ENCODE measurements at regions not wholly inside any gene's neighbourhood (a gene's known extent, or its start where the extent isn't known, plus 50 kb on each side); places are given as distances from the start of the nearest gene placed in this dataset.

DNA sequence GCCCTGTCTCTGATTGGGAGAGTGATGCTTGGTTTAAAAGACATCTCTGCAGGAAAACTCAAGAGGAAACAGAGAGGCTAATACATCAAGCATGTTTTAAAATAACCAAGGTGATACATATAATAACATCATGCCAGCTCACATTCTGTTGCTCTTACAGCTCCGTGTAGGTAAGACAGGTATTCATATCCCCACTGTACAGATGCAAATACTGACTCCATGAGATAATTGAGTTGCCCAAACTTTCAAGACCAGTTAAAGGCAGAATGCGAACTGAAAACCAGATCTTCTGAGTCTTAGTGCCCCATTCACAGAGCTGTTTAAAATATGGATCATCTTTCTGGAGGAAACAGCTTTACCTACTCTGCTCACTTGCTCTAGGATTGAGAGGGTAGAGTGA is 214.0 kb downstream of the PIK3R1 start:
- no peak for DNase-seq (ENCODE audit: low read depth in 2 of 3, low spot score in 1 of 3)

DNA sequence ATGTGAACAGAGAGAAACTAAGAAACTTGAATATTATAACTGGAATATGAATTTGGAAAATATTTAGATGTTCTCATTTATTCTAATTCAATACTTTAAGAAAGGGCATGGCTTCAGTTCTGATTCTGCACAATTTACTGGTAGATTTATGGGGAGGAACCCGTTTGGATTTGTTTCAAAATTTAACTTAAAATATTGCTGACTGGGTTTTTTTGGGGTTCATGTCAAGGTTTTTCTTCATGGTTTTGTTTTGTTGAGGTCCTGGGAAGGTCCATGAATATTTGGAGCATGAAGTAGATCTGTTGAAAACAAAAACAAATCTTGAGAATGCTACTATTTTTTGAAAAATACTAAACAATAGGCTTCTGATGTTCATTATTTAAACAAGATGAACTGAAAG is 214.7 kb downstream of the PIK3R1 start:
- no peak for DNase-seq (ENCODE audit: low read depth in 2 of 3, low spot score in 1 of 3)

DNA sequence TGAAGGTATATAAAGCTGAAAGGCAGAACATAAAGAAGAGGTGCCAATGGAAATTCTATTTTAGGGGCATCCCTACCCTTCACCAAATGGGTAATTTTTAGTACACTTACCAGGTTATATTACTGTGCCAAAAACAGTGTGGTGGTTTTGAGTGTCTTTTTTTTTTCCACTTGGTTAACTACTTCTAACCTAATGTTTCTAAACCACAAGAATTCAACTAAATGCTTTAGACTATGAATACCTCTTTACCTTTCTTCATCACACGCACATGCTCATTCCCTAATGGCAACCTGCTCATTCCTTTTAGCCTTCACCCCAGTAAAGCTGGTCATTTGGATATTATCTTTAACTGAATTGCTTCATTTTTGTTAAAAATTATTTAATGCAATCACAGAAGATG is 215.6 kb downstream of the PIK3R1 start:
- no peak for DNase-seq (ENCODE audit: low read depth in 2 of 3, low spot score in 1 of 3)

DNA sequence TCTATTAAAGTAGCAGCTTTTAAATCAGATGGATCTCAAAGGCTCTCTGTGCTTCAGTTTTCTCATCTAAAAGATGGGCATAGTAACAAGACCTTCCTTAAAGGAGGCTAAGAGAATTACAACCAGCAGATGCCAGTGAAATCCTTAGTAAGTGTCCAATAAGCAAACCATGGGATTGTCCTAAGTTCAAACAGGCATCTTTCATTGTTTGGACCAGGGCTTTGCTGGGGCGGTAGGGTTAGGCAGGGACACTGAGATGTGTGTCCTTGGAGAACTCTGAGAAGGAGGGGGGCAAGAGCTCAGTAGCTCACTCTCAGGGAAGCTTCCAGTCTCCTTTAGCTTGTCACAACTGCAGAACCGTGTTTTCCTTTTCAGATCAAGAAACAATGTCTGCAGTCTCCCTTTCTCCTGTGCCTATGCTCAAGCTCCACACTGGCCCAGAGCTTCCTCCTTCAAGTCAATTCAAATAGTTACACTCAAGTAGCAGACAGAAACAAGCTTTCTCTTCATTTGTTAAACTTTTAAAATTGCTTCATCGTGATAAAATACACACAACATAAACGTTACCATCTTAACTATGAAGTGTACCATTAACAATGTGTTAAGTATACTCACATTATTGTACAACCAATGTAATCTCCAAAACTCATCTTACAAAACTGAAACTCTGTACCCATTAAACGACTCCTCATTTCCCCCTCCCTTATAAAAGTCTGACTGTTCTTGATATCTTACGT is 216.2 kb downstream of the PIK3R1 start:
- no peak for DNase-seq (ENCODE audit: low read depth in 2 of 3, low spot score in 1 of 3)

DNA sequence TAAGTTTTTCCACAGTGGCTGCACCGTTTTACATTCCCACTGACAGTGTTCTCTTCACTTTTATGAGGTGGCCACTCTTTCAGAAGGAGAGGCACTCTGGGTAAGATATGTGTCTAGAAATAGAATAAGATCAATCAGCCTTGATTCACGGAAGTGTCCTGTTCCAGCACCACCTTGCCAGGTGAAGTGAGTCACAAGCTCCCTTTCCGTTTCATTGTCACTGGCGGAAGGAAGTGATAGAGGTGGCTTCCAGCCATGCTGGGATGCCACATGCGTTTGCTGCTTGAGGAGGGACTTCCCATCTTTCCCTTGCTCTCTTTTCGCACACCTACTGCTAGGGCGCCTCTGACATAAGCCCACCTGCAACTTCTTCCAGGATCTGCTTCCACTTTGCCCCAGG is 217.1 kb downstream of the PIK3R1 start:
- no peak for DNase-seq (ENCODE audit: low read depth in 2 of 3, low spot score in 1 of 3)

DNA sequence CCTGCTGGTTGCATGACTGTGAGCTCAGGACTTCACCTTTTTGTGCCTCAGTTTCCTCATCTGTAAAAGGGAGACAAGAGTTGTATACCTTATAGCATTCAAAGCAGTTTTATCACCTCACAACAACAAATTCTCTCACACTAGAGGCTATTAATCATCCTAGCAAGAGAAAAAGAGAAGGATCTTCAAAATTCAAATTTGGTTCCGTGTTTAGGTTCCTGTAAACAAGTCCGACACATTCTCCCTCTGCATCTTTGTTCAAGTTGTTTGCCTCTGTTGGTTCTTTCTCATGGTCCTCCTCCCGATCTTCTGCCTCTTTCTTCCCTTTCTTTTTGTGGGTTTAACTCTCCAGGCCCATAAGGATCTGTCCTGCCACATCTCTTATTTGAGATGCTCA is 218.0 kb downstream of the PIK3R1 start:
- DNase-seq (ENCODE audit: low read depth in 2 of 3, low spot score in 1 of 3): no peak

DNA sequence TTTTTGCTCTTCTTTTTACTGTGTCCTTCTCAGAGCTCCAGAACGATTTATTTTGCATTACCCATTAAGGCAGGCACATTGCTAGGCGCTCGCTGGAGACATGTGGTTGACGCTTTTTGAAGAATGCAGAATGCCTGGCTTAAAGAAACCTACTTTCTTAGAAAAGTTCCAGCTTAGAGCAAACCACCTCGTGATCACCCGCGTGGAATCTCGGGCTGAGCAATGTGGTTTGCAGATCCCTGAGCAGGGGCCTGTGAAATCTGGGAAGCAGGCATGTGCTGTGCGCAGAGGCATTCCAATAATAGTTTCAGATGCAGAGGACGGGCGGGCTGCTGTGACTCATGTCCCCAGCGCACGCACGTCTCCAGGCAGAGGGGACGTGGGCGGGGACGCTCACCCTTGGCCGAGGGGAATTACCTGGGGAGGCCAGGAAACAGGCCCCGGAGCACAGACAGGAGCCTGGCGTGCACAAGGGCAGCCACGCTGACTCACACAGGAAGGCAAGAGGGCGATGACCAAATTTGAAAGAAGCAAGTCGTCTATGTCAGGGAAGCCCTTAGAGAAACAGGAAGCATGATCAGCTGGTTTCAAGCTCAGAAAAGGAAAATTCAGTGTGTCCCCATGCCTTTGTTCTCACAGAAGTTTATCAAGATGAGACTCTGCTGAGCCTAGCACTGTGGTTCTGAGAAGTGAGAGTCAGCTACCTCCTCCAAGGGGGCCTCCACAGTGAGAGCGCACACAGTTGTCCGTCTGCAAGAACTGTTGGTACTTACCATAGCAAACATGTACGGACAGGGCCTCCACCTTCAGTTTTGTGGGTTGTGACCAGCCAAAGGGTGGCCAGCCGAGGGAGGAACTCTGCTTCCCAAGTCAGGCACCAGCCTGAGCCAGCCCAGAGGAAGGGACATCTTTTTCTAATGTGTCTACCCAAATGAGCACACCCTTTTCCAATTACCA is 218.6 kb downstream of the PIK3R1 start:
- DNase-seq (ENCODE audit: low read depth in 2 of 3, low spot score in 1 of 3): peak; percentile 90 to 95 (median 93)

DNA sequence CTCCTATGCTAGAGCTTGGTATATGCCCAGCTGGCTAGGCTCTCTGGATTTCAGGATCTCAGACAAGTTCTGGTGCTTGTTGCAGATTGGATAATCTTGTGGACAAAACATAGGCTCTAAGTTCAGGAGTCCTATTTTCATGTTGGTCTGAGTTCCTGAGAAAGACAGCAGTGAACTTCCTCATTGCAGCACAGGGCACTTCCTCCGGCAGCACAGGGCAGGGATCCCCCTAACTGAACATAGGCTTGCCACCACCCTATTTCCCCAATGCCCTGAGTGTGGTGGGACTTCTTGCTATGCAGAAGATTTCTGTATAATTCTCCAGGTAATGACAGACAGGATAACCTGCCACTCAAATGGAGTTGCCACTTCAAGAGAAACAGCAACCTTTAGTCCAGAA is 220.1 kb downstream of the PIK3R1 start:
- DNase-seq (ENCODE audit: low read depth in 2 of 3, low spot score in 1 of 3): no peak

DNA sequence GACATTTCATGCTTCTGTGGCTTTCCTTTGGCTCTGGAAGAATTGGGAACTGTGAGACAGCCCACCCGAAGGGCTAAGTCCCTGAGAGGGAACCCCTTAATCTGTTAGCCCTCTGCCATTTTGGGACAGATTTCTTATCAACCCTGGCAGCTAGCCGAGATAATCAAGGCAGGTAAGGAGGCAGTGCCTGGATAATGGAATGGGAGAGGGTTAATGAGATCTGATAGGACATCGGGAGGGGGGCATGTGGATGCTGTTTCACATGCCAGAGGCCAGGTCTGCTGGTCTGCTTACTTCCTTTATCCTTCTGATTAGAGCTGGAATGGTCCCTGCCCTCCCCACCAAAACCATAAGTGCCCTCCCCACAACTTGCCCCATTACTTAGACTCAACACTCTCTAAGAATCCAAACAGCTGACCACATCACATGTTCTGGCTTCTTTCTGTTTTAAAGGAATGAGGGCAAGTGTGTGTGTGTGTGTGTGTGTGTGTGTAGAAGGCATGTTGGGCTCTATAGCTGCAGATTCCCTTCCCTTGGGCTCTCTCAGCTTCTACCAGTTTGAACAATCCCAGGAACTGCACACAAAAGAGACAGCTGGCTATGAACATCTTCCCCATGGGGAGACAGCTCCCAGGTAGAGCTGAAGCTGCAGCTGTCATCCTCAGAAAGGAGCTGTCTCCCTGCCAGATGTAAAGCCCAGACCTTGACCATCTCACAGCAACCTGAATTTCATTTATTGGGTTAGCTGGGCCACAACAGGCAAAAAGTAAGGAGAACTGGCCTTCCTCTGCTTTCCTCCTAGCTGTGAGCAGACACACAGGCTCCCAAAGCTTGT is 221.3 kb downstream of the PIK3R1 start:
- DNase-seq (ENCODE audit: low read depth in 2 of 3, low spot score in 1 of 3): no peak

DNA sequence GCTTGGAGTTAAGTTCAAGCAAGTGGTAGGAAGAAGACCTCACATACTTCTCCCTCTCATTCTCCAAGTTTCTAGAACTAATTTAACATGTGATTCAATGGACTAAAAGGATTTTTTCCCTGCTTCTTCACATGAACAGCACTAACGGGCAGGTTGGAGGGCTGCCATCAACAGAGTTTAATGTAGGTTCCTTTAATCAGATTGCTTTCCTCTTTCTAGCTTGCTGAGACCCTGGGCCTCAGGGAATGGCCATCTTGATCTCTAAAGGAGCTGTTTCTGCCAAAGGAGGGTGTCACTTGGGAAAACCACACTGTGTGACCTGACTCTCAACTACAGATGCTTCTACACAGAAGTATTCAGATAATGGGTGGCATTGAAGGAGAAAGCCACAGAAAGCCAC is 223.3 kb downstream of the PIK3R1 start:
- no peak for DNase-seq (ENCODE audit: low read depth in 2 of 3, low spot score in 1 of 3)

DNA sequence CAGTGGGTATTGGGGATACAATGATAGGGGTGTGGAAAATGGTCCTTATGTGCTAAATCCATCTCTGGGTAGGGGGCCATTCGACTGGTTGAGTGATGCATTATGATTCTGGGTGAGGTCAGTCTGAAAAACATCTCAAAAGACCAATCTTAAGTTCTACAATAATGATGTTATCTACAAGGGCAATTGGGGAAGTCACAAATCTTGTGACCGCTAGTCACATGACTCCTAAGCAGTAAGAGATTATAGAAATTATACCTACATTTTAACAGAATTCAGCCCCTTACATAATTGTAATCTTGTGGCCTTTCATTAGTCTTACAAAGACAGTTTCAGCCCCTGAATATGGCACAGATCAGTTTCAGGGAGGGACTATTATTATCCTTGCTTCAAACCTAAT is 224.7 kb downstream of the PIK3R1 start:
- DNase-seq (ENCODE audit: low read depth in 2 of 3, low spot score in 1 of 3): no peak

DNA sequence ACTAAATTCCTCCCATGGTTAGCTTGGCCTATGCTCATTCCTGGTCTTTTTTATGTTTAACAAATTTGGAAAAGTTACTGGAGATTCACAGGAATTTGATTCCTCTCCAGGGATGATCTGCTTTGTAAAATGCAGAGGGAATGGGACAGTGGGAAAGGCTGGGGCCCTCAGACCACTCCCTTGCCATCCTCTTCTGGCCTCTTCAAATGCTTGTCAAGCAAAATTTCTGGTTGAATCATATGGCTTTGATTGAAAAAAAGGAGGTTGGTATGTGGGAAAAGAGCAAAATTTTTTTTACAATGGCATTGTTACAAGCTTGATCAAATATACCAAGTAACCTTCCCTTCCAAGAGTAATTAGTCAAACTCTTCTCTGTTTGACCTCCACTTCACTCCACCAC is 225.1 kb downstream of the PIK3R1 start:
- no peak for DNase-seq (ENCODE audit: low read depth in 2 of 3, low spot score in 1 of 3)

DNA sequence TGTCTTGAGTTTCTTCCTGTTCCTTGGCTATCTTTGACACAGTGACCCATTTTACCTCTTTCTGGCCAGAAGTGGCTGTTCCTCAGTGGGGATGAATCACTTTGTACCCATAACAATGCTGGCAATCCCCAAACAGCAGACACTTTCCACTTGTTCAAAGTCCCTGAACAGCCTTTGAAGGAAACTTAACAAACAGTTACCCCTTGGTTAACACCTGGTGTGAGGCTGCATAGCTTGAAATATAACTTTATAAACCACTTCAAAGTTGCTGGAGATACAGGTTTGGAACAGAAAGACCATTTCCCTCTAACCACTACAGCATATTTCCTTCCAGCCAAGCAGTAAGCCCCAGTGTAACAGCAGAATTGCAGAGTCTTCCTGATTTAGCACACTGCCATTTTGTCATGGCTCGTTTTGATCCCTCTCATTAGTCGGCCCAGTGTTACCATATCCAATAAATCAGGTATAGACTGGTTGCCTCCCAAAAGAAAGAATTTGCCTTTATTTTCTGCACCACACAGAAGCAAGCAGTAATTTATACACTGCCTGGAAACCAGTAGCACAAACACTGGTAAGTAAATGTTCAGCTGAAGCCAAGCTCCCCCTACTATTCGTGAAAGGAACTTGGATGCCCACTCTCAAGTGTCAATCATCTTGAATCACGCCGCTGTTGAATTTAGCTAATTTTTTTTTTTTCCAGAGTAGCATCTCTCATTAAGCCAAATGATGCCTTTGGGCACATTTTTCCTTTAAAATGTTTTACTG is 225.9 kb downstream of the PIK3R1 start:
- DNase-seq (ENCODE audit: low read depth in 2 of 3, low spot score in 1 of 3): no peak

DNA sequence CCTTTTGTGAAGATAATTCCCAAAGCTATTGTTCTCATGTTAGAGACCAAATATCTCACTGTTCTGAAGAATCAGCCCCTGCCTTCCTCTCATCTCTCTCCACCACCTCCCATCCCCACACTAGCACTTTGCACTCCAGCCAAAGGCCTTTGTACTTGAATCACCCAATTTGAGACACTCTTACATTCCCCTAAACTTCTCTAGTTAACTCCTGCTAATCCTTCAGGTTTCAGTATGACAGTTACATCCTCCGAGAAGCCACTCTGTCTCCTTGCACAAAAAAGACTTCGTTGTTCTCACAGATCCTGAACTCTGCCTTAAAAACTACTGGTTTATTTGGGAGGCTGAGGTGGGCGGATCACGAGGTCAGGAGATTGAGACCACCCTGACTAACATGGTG is 227.5 kb downstream of the PIK3R1 start:
- no peak for DNase-seq (ENCODE audit: low read depth in 2 of 3, low spot score in 1 of 3)

DNA sequence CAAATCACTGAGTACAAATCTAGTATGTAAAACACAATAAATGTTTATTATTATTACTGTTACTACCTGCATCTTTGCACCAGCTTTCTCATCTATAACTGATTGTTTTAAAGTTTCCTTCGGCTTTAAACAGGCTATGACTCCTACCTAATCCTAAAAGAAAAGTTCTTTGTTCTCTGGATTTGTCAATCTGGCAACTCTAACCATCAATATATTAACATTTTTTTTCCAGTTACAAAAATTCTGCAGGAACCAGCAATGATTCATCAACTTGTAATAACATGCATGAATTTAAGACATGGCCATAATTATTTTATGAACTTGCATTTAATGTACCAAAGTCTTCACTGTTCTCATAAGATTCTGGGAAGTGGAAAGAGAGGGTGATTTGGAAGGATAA is 228.5 kb downstream of the PIK3R1 start:
- DNase-seq (ENCODE audit: low read depth in 2 of 3, low spot score in 1 of 3): no peak

DNA sequence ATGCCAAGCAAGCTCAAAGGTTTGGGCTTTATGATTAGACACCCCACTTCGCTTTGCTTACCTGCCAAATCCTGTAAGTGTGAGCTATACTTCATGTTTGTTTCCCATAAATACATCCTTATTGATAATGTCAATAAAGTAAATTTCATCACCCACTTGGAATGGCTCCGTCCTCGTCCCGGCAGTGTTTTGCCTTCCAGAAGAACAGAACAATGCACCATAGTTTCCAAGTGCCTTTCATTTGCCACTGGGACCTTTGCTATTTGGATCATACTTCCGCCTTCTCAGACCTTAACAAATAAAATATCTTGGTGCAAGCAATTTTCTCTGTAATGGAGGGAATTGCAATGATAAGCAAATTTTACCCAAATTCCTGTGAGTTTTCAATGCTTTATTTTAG is 229.3 kb downstream of the PIK3R1 start:
- DNase-seq (ENCODE audit: low read depth in 2 of 3, low spot score in 1 of 3): no peak

DNA sequence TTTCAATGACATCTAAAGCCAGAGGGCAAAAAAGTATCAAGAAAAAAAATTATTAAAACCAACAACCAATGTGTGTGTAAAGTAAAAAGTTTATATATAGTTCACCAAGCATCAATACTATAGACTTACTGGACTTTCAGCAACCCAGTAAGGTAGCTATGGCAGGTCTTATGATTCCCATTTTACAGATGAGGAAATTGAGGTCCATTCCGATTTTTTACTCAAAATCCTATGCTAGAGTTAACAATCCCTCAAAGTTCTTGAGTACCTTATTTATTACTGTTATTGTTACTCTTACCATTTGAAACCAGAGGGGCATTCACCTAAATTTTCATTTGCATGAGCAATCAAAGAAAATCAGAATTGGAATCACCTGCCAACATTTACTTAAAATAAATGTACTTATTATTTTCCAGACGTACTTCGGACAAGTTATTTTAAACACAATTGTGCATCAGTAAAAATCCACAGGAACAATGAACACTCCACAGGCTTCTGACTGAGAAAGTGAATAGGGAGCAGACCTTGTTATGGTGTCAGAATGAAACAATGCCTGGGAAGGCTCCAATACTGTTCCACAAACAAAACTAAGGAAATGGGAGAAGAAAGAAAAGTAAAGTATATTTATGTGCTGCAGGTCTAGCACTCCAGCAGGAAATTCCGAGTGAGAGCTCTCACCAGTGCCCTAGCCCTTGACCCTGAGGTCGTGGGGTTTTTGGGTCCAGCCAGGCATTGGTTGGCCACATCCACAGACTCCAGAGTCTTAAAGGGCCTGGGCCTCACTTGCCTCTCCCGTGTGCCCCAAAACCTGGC is 229.9 kb downstream of the PIK3R1 start:
- DNase-seq (ENCODE audit: low read depth in 2 of 3, low spot score in 1 of 3): no peak

DNA sequence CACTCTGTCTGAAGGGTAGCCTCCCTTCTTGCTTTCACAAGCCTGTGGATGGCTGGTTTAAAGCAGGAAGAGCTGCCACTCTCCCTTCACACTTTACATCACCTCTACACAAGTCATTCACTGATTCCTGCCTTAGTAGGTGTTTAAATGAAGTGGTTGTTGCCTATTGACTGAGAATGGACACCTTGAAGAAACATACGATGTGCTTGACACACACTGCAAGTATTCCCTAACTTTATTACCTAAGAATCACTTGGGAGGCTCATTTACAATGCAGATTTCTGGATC is 230.5 kb downstream of the PIK3R1 start:
- no peak for DNase-seq (ENCODE audit: low read depth in 2 of 3, low spot score in 1 of 3)

DNA sequence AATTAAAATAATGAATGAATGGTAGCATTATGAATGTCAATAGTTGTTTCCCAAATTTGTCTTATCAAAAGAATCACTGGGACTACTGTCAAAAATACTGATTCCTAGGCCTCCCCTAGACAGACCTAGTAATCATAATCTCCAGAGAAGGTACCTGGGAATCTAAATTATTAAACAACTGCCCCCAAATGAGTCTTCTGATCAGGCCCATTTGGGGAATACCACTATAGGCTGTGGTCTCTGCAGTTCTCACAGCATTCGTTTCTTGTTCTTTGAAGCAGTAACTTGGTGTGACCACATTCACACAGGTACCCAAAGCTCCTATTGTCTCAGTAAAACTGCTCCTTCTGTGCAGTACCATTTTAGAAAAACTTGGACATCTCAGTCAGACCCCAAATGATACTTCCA is 230.9 kb downstream of the PIK3R1 start:
- DNase-seq (ENCODE audit: low read depth in 2 of 3, low spot score in 1 of 3): no peak

All from stimulated activated CD4-positive, alpha-beta T cell treated with anti-CD3 and anti-CD28 coated beads, Interleukin-12 subunit alpha, Interleukin-12 subunit beta, amount 100 ng/mL, for 48 hours (primary cell).